Medulla oblongata (tissue), 1 donor: ENCODE measurements at regions not wholly inside any gene's neighbourhood (a gene's known extent, or its start where the extent isn't known, plus 50 kb on each side); places are given as distances from the start of the nearest gene placed in this dataset.

ENCODE experiments used
- DNase-seq: peaks from one replicate; pipeline ENCODE4 v3.0.0-alpha.2; 2015; ENCODE audit errors: extremely low spot score

DNA sequence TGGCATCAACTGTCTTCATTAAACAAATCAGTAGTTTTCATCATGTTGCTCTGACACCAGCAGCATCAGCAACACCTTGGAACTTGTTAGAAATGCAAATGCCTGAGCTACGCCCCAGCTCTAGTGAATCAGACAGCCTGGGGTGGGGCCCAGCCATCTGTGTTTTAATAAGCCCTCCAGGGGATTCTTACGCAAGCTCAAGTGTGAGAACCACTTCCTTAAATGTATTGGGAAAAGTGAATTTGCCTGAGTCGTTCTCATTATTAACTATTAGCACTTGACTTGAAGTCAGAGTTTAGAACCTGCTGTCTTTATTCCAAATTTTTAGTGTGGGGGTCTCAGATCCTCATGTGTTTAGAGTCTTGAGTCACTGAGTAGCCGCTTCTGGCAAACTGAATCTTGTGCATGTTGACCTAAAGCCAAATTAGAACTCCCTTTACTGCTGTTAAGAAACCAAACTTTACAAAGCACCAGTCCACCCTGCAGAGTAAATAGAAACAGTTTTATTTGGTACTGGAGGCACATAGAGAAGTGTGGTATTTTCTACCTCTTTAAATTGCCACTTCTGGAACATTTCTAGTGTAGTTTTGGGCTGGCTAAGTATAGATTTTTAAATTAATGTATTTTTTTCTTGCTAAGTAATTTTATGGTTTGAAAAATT lies 137.4 kb upstream of the COX10 start:
- peak; percentile 38 for DNase-seq

DNA sequence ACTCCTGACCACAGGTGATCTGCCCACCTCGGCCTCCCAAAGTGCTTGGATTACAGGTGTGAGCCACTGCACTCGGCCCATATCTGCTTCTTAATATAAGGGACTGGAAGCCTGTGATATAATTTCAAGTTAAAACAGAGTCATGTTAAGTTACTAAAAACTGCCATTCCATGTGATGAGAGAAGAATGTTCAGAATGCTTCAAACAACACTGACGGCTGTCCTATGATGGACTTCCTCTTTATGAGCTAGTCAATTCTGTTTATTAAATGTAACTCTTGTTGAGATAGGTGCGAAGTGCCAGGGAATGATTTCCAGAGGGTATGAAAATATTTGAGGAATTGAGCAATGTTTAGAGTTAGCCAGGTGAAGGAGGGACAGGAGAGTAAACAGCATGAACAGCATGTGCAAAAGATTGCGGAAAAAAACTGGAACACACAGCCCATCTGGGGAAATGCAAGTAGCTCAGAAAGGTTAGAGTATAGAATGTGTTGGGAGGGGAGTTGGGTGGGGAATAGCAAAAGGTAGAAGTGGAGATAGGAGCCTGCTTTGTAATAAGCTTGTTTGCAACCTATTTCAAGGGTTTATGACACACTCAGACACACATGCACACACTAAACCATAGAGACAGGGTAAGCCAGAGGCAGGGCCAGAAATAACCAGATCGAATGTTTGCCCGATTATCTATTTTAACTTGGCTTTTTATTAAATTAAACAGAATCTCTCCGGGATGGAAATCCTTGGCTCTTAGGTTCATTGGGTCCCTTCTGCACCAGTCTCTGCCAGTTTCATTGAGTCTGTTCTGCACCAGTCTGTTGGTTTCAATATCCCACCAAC lies 135.6 kb upstream of the COX10 start:
- DNase-seq, result no peak

DNA sequence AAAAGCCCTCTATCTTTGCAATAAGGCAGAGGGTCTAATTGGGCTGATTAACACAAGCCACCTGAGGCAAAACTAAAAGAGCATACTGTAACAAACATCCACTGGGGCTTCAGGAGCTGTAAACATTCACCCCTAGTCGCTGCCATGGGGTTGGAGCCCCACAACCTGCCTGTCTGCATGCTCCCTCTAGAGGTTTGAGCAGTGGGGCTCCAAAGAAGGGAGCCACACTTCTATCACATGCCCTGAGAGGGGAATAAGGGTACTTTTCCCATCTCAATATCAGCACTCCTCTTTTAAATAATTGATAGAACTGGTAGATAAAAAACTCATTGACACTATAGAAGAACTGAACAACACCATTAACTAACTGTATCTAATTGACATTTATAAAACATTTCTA lies 130.1 kb upstream of the COX10 start:
- no peak for DNase-seq

DNA sequence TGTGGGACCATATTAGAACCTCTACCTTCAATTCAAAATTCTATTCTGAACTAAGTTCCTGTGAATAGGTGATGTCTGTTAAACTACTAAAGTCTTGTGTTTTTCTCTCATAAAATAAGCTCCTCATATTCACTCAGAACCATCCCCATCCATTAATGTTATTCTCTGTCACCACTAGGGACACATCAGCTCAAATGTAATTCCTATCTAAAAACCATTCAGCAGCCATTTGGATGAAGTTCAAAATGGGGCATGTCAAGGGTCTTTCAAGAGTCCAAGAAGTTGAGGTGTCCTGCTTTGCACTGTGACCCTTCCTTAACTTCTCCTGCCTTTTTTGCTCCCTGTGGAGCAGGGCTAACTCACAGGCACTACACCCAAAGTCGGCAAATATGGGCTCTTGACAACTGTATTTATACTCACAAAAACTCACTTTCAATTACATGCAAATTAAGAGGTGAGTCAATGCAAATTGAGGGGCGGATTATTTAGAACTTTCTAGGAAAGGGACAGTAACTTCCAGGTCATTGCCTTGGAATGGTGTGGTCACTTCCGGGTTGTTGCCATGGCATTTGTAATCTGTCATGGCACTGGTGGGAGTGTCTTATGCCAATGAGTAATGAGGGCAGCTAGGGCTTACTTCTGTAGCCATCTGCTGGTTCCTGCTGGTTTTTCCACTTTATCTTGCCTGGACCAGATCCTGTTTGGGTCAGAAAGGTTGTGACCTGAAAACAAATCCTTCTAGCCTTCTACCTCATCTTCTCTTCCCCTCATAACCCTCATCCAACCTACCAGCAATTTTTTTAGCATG lies 128.2 kb upstream of the COX10 start:
- no peak for DNase-seq

DNA sequence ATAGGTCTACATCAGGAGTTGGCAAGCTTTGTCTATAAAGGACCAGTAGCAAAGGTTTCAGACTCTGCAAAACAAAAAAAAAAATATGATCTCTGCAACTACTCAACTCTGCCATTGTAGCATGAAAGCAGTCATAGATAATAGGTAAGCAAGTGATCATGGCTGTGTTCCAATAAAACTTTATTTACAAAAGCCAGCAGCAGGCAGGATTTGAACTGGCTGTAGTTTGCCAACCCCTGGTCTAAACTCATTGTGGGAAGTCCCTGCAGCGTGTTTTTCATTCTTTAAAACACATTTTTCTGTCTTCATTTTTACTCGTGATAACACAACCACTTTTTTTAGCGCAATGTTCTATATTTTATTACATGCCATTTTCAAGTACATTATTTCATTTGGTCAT lies 127.5 kb upstream of the COX10 start:
- DNase-seq, result no peak

DNA sequence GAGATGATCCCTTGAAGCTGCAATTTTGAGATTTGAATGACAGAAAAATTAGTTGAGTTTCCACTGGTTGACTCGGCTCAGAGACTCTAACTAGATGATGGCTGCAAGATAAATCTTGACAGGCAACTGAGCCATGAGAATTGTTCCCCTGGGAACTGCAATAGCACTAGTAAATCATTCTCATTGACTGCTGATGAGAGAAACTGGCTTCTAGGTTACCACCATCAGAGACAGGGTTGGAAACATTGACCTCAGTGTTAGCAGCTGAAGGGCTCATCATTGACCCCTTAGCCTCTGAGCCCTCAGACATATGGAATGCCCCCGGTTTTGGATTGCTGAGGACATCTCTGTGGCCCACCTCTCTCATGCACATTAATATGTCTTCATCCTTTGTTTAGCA lies 125.4 kb upstream of the COX10 start:
- DNase-seq, result no peak

DNA sequence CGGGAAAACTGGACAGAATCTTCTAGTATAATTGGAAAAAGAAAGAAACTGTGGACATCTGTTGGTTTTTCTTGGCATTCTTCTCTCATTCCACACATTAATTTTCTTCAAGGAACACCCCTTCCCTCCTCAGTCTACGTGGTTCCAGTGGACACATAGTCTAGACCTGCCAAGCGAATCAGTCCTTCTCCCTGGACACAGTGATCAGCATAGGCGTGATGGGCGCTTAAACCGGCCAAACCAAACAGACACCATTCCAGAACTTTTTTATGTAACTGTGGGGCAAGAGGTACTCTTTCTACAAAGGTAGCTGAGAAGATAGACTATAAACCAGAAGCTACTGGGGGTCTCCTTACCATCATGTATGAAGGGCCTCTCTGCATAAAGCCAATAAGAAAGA lies 121.8 kb upstream of the COX10 start:
- no peak for DNase-seq

DNA sequence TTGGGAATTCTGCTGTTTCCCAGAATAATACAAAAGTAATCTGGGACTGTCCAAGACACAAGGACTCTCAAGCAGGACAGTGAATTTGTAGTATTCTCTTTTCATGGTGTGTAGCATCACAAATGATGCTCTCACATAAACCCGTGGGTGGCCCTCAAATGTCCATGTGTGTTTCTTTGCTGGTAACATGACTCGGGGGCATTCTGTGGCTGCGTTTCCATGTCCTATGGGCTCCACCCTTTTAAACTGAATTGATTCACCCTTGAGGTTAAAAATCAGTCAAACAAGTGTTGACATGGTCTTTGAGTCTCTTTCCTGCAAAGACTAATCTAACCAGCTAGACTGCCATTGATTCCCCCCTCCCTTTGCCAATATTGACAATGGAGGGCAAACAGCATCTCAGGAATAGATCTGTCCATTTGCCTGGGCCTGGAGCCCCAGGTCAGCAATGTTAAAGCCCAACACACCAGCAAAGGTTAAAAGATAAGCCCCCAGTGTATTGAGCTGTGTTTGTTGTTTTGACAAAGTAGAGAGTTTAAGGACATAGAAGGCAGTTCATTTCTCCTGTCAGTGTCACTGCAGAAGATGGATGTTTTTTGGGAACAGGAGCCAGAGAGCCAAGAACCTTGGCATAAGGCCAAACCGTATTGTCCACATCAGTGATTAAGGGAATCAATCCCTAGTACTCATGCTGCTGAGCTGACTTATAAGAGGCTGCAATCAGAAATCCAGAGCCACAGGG lies 117.1 kb upstream of the COX10 start:
- DNase-seq, result no peak

DNA sequence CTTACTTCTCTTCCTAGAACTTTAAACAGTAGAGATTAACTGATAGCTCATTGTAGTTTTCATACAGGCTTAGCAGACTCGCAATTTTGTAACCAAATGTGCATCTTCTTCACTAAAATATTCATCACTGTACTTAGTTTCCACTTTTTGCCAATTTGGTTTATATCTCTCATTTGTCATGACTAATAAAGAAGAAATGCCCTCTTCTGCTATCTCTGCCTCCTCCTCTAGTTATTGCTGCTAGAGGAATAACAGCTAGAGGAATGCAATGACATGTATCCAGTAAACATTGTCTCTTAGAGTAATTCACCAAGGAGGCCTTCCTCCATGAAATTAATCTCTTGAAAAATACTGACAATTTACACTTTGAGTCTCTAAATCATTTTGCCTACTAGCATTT lies 115.5 kb upstream of the COX10 start:
- DNase-seq, result no peak

DNA sequence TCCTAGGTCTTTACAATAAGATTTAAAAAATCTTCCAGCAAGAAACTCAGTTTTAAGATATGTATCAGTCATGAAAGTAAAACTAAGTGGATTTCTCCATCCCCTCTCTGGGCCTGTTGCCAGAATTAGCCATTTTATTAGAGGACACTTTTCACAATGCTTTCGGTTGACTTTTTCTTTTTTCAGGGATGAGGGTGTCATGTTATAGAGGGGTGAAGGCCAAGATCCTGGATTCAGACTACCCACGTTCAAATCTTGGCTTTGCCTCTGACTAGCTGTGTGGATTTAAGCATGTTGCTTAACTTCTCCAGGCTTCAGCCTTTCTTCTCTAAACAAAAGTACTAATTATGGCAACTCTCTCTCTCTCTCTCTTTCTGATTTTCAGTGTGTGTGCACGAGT lies 111.7 kb upstream of the COX10 start:
- DNase-seq, result no peak

DNA sequence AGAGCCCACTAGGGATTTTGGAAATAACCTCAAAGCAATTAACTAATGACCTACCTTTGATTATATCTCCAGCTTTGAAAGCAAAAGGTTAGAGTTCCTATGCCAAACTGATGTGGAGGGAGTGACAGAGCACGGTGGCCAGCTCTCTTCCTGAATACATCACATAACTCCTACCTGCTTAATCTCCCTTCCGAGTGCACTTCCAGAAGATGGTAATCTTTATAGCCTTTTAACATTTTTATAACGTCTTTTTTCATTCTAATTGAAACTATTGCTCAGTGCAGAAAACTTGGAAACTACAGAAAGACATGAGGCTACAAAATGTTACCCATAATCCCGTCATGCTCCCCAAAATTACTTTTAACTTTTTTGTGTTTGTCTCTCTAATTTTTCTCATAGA lies 110.5 kb upstream of the COX10 start:
- DNase-seq, result no peak

DNA sequence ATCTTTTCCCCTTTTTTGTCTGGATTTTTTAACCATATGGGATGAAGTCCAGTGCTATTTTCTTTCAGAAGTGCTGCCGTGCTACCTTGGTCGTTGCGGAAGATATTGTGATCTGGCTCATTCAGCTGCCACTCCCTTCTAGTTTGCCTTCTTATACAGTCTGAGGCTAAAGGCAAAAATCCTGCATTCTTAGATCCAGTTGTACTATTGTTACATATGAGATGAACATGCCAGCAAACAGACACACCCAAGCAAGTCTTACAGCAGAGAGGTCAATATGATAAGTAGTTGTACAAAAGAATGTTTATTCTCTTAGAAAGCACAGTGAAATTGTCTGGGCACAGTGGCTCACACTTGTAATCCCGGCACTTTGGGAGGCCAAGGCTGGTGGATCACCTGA lies 108.0 kb upstream of the COX10 start:
- DNase-seq, result no peak

DNA sequence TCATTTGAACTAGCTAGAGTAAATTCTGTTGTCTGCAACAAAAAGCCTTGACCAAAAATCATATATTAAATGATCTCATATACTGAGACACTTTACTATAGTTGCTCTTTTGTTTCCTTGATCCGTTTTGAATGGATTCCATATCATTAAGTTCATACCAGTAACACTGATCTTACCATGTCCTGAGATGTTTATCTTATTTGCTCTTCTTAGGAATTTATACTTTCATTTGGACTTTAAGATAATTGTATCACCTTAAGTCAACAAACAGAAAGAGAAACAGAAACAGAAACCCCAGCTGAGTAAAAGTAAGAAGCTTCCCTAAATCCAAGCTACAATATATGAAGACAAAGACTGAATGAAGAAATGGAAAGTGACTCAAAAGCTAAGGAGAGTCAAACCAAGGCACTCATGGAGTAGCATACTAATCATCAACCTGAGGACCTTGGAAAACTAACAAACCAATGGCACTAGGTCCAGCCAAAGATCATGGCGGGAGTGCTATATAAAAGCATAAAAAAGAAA lies 106.5 kb upstream of the COX10 start:
- no peak for DNase-seq

DNA sequence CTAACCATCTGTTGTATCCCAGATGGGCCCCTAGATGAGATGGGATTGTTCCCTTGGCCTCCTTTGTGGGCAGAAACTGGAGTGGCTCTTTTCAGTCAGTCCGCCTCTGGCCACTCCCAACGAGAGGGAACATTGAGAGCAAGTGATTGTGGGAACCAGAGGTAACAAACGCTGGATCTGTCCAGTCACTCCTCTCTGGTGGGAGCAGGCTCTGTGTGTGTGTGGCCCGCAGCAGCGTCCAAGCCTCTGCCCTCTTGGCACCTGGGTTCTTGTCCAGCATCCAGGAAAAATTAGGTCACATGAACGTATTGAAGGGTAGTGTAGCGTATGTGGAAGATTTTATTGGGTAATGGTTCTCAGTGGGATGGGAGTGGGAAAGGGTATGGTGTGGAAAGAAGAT lies 101.9 kb upstream of the COX10 start:
- no peak for DNase-seq

DNA sequence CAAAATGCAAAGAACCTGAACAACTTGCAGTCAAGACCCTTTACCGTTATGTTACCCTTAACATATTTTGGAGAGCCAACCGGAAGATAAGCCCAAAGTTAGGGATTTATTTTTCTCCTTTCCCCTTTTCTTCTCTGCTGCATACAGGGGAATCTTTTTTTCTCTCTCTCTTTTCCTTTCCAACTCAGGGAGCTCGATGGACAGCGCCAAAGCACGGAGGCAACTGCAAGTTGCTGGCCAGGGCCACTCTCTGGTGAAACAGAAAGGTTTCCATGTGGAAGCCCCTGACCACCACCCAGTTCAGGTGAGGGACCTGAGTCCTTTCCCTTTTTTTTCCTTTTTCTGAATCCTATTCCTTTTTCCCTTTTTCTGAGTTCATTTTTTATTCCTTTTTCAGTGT lies 98.8 kb upstream of the COX10 start:
- no peak for DNase-seq

DNA sequence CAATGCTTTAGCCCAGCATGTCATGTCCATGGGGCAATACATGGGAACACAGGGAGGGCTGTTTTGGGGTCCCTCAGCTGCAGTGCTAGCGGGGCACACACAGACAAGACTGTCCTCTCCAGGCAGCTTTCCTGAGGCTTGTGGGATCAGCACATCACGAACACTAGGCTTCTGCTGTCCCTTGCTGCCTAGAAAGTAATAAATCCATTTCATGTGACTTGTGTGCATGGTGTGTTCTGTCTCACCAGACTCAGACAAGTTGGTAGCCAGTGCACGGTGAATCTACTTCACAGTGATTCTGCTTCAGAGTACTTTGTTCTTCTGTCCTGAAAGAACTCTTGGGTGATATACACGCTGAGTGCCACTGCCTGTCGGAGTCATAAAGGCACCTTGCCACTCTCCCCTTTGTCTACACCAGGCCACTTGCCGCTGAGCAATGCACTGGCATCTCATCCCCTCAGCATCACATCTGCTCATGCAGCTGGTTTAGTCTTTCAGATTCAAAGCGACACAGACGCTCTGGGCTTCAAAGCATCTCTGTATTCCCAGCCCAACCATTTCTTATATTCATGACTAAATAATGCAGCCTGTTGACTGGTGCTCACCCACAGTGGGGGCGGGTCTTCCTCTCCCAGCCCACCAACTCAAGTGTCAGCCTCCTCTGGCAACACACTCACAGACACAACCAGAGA lies 95.2 kb upstream of the COX10 start:
- DNase-seq, result peak; percentile 13

DNA sequence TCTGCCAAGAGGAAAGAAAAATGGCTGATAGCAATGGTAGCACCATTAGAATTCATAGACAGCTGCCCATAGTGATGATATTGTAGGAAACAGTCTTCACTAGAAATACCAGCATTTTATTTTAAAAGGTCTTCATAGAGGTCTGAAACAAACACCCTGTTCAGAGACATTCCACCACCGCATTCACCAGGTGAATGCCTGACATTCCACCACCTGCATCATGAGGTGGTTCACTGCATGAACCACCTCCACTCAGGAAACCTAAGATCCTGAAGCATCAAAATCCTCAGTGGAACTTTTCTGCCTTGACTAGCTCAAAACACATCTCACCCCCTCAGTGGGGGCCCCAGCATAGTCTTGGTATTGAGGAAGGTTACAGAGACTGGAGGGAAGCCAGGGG lies 91.5 kb upstream of the COX10 start:
- no peak for DNase-seq

DNA sequence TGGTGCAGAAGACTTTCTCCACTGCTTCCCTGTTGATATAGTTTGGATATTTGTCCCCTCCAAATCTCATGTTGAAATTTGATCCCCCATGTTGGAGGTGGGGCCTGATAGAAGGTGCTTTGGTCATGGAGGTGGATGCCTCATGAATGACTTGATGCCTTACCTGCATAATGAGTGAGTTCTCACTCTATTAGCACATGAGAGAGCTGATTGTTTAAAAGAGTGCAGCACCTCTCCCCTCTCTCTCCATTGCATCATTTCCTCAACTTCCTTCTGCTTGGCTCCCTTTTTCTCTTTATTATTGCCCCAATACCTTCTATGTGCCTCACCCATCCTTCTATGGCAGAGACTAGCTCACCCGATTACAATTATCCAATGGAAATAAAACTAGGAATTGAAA lies 90.8 kb upstream of the COX10 start:
- no peak for DNase-seq

DNA sequence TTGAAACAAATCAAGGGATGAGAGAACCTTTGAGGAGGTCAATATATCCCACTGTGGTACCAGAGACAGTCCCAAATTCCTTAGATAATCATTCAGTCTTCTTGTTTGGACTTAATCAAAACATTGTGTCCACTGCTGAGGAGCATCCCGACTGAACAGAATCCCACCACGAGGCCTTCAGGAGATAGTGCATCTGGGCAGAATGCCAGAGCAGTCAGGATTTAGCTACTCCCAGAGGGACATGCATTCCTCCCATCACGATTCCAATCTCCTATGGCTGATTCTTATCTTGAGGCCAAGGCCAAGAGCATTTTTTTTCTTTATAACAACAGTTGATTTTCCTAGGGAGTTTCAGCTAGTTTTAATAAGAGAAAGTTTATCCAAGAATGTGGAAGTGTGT lies 87.4 kb upstream of the COX10 start:
- no peak for DNase-seq

DNA sequence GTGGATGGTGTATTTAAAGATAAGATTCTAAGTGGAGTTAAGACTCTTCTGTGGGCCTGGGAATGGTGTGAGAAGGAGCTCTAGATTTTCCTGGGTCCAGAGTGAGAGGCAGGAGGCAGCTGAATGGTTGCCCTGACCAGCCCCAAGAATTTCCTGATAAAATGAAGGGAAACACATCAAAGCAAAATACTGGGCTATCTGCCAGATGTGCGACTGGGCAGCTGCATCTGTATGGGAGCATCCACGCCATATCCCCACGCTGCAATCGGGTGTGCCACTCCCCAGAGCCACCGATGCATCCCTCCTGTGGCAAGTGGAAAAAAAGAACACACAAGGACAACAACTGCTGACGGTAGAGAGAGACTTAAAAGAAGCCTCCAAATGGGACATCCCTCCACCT lies 84.3 kb upstream of the COX10 start:
- DNase-seq, result no peak

DNA sequence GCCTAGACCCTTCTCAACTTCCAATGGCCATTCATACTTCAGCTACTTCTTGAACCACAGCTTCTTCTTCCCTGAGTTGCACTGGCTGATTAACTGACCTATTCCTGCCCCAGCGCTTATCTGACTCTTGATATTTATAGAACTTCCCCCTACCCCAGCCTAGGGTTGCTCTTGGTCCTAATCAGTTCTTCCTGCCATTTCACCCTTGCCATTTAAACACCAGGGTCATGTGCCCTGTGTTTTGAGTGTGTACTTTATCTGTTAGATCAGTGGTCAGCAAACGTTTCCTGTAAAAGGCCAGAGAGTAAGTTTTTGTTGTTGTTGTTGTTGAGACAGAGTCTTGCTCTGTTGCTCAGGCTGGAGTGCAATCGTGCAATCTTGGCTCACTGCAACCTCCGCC lies 82.4 kb upstream of the COX10 start:
- no peak for DNase-seq
